Tibial artery (tissue), 4 donors: ENCODE measurements at regions not wholly inside any gene's neighbourhood (a gene's known extent, or its start where the extent isn't known, plus 50 kb on each side); places are given as distances from the start of the nearest gene placed in this dataset.

Experiments used
- DNase-seq, 2 donors: peaks; one replicate each; pipeline ENCODE4 v3.0.0-alpha.2; 2019
- H3K27ac ChIP-seq, 2 donors: fragments of 200-600 bp; sonication (generic) in 1 of 2; 1 replicate in 1 of 2; 2 replicates in 1 of 2; pipeline ENCODE4 v1.5.1; 2018 to 2019; ENCODE audit warnings: mild to moderate bottlenecking in 1 of 2
- H3K27me3 ChIP-seq, 2 donors: fragments of 200-600 bp; sonication (generic) in 1 of 2; one replicate each; pipeline versions ENCODE4 v1.5.1 to v1.6.0; 2016 to 2019
- H3K36me3 ChIP-seq, 3 donors: fragments of 200-600 bp; sonication (generic) in 2 of 3; one replicate each; pipeline ENCODE4 v1.5.1; 2016 to 2019; ENCODE audit warnings: mild to moderate bottlenecking in 2 of 3
- H3K4me1 ChIP-seq, 4 donors: fragments of 200-600 bp; sonication (generic) in 2 of 4; 1 replicate in 3 of 4; 2 replicates in 1 of 4; pipeline ENCODE4 v1.5.1; 2016 to 2019
- H3K4me3 ChIP-seq, 2 donors: fragments of 200-600 bp; sonication (generic) in 1 of 2; 1 replicate in 1 of 2; 2 replicates in 1 of 2; pipeline ENCODE4 v1.5.1; 2018 to 2019; ENCODE audit warnings: mild to moderate bottlenecking in 2 of 2
- H3K9me3 ChIP-seq, 3 donors: fragments of 200-600 bp; sonication (generic) in 1 of 3; one replicate each; pipeline ENCODE4 v1.5.1; 2016 to 2019
- CTCF ChIP-seq, 2 experiments: fragments of 200-600 bp in 1 of 2; fragments of 450-650 bp in 1 of 2; IDR thresholded peaks; one replicate each; pipeline ENCODE4 v1.5.1; 2017 to 2019; ENCODE audit warnings: antibody characterized with exemption in 2 of 2, mild to moderate bottlenecking in 1 of 2, moderate library complexity in 1 of 2
- intact Hi-C: fragments of 100-400 bp; cut with DNase I; formaldehyde crosslinking; loops from one replicate; pipeline ENCODE4 v1.15.0; 2023; ENCODE audit warnings: low total_unique reads

- peaks cover 0 to 6% (median 3%) of the 10 kb centered on the region in 4 donors for H3K4me1 ChIP-seq
- H3K27ac ChIP-seq = no peak overlapping the region
- intact Hi-C loops = no loop called here
- TF ChIP-seq CTCF (IDR thresholded peaks at IDR 0.05) = no peak
- no peaks in the 10 kb centered on the region for H3K36me3 ChIP-seq
- no peak for DNase-seq
- H3K4me3 ChIP-seq = no peak overlapping the region
- H3K27me3 ChIP-seq = no peaks in the 10 kb centered on the region
- no peaks in the 10 kb centered on the region for H3K9me3 ChIP-seq
Observed at GRCh38 chr5:153358315-153358976, 132.0 kb upstream of the GRIA1 start.

GRCh38 chr5:153360860-153361259 is 129.6 kb upstream of the GRIA1 start:
- Histone ChIP-seq H3K9me3 (no peaks in the 10 kb centered on the region), H3K4me3 (no peak overlapping the region), H3K27me3 (no peaks in the 10 kb centered on the region), H3K4me1 (peaks cover 0 to 6% (median 3%) of the 10 kb centered on the region in 4 donors), H3K27ac (no peak overlapping the region), H3K36me3 (no peaks in the 10 kb centered on the region)
- intact Hi-C loops = no loop called here
- no peak for TF ChIP-seq CTCF (IDR thresholded peaks at IDR 0.05)
- no peak for DNase-seq

GRCh38 chr5:153361735-153362409 is 128.6 kb upstream of the GRIA1 start:
- no peak overlapping the region for H3K27ac ChIP-seq
- no peaks in the 10 kb centered on the region for H3K9me3 ChIP-seq
- no peaks in the 10 kb centered on the region for H3K27me3 ChIP-seq
- peaks cover 0 to 6% (median 3%) of the 10 kb centered on the region in 4 donors for H3K4me1 ChIP-seq
- intact Hi-C loops = no loop called here
- no peak for DNase-seq
- no peaks in the 10 kb centered on the region for H3K36me3 ChIP-seq
- no peak overlapping the region for H3K4me3 ChIP-seq
- no peak for TF ChIP-seq CTCF (IDR thresholded peaks at IDR 0.05)

- H3K9me3 ChIP-seq = no peaks in the 10 kb centered on the region
- intact Hi-C loops = no loop called here
- H3K27me3 ChIP-seq = no peaks in the 10 kb centered on the region
- no peak for TF ChIP-seq CTCF (IDR thresholded peaks at IDR 0.05)
- no peak overlapping the region for H3K4me3 ChIP-seq
- H3K27ac ChIP-seq = no peak overlapping the region
- peaks cover 0 to 2% (median 0%) of the 10 kb centered on the region in 4 donors for H3K4me1 ChIP-seq
- DNase-seq = no peak
- no peaks in the 10 kb centered on the region for H3K36me3 ChIP-seq
Observed at GRCh38 chr5:153365547-153365946, 124.9 kb upstream of the GRIA1 start.

GRCh38 chr5:153367466-153367865 is 123.0 kb upstream of the GRIA1 start:
- Histone ChIP-seq H3K27ac (no peak overlapping the region), H3K4me1 (no peaks in the 10 kb centered on the region), H3K27me3 (no peaks in the 10 kb centered on the region), H3K9me3 (no peaks in the 10 kb centered on the region), H3K4me3 (no peak overlapping the region), H3K36me3 (no peaks in the 10 kb centered on the region)
- TF ChIP-seq CTCF (IDR thresholded peaks at IDR 0.05) = no peak
- intact Hi-C loops = no loop called here
- no peak for DNase-seq
